ENCODE measurements at regions not wholly inside any gene's neighbourhood (a gene's known extent, or its start where the extent isn't known, plus 50 kb on each side); places are given as distances from the start of the nearest gene placed in this dataset.

DNA sequence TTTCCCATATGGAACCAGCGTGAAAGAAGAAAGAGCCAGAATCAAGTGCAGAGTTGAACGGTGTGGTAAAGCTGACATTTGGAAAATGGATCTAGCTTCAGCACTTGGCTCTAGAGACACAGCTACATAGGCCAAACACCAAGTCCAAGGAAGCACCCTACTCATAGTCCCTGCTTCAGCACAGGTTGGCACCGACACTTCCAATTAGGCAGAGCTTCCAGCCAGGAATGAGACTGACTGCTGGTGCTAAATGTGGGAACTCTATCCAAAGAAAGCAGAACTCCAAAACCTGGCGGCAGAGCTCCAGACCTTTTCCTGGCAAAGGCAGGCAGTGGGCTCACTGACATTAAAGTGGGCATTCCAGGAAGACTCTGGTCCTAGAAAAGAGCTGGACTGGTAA, 125.4 kb upstream of the CTNNA2 start:
- Mint-ChIP-seq H3K9me3 (peaks cover 12 to 25% of the 10 kb centered on the region in 2 donors), H3K4me3 (no peak overlapping the region), H3K36me3 (peaks cover 13% of the 10 kb centered on the region), H3K27me3 (ENCODE audit: low read depth in 2 of 2) (no peaks in the 10 kb centered on the region), H3K27ac (no peak overlapping the region), H3K4me1 (no peaks in the 10 kb centered on the region)
- no peak for ATAC-seq
- TF ChIP-seq, protein P1, sequence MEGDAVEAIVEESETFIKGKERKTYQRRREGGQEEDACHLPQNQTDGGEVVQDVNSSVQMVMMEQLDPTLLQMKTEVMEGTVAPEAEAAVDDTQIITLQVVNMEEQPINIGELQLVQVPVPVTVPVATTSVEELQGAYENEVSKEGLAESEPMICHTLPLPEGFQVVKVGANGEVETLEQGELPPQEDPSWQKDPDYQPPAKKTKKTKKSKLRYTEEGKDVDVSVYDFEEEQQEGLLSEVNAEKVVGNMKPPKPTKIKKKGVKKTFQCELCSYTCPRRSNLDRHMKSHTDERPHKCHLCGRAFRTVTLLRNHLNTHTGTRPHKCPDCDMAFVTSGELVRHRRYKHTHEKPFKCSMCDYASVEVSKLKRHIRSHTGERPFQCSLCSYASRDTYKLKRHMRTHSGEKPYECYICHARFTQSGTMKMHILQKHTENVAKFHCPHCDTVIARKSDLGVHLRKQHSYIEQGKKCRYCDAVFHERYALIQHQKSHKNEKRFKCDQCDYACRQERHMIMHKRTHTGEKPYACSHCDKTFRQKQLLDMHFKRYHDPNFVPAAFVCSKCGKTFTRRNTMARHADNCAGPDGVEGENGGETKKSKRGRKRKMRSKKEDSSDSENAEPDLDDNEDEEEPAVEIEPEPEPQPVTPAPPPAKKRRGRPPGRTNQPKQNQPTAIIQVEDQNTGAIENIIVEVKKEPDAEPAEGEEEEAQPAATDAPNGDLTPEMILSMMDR (IDR thresholded peaks at IDR 0.05): no peak
- Histone ChIP-seq H3K27me3 (ENCODE audit: control insufficient read depth, insufficient read depth, low read length) (no peaks in the 10 kb centered on the region), H3K4me1 (ENCODE audit: control insufficient read depth, insufficient read depth, low read length) (no peaks in the 10 kb centered on the region), H3K9me3 (ENCODE audit: control insufficient read depth, insufficient read depth, low read length) (no peaks in the 10 kb centered on the region), H3K36me3 (ENCODE audit: control insufficient read depth, insufficient read depth, low read length) (no peaks in the 10 kb centered on the region), H3K4me3 (ENCODE audit: low read length) (no peak overlapping the region), H3K27ac (ENCODE audit: low read length) (no peak overlapping the region)
- DNase-seq: no peak
- intact Hi-C loops (cut with micrococcal nuclease): loop anchor here (10.0 kb wide), 1 partner anchor 1177 kb away; no protein-coding TSS in a partner anchor
- WGBS (ENCODE audit: insufficient coverage): 88% methylated on average over 4 of the region's 4 CpGs

DNA sequence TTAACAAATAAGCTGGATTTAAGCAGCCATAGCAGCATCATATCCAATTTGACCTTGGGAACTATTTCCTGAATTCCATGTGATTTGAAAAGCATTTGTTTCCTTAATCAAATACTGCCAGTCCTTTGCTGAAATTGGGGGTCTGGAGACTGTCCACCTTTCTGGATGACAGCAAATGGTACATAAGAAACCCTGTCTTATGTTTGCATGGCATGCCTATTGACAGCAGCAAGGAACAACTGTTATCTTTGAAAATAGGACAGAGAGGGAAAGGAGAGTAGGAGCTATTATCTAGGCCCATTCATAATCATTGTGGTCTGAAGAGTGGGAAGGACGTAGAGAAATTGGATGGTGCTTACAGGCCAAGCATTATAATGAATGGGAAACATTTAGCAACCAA, 129.2 kb upstream of the CTNNA2 start:
- no peaks in the 10 kb centered on the region for H3K4me1 Mint-ChIP-seq
- peaks cover 7% of the 10 kb centered on the region for H3K36me3 Mint-ChIP-seq
- H3K36me3 ChIP-seq (ENCODE audit: control insufficient read depth, insufficient read depth, low read length): no peaks in the 10 kb centered on the region
- H3K4me3 ChIP-seq (ENCODE audit: low read length): no peak overlapping the region
- no peak for DNase-seq
- no peaks in the 10 kb centered on the region for H3K27me3 Mint-ChIP-seq (ENCODE audit: low read depth in 2 of 2)
- peaks cover 12 to 21% of the 10 kb centered on the region in 2 donors for H3K9me3 Mint-ChIP-seq
- H3K9me3 ChIP-seq (ENCODE audit: control insufficient read depth, insufficient read depth, low read length): no peaks in the 10 kb centered on the region
- H3K4me1 ChIP-seq (ENCODE audit: control insufficient read depth, insufficient read depth, low read length): no peaks in the 10 kb centered on the region
- no peak for ATAC-seq
- intact Hi-C loops (cut with micrococcal nuclease): loop anchor here (10.0 kb wide), 1 partner anchor 1181 kb away; no protein-coding TSS in a partner anchor
- H3K27ac Mint-ChIP-seq: no peak overlapping the region
- TF ChIP-seq, protein P1 (IDR thresholded peaks at IDR 0.05): no peak
- H3K27me3 ChIP-seq (ENCODE audit: control insufficient read depth, insufficient read depth, low read length): no peaks in the 10 kb centered on the region
- H3K27ac ChIP-seq (ENCODE audit: low read length): no peak overlapping the region
- H3K4me3 Mint-ChIP-seq: no peak overlapping the region
- WGBS (ENCODE audit: insufficient coverage): 62% methylated on average over 1 of the region's 1 CpG

DNA sequence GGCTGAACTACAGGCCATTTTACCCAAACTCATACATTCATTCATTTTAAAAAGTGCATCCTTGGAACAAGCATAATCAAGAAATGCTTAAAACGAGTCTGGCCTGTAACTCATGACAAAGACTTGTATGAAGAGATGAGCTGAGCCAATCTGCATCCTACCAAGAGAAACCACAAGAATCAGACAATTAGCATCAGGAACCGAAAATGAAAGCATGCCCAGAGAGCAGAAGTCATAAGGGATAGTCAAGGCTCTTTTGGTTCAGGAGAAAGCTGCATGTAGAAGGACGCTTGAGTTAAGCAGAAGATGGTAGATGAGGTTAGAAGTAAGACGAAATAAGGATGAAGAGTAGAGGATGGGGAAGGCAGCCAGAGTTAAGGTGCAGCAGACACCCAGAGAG, 137.0 kb upstream of the CTNNA2 start:
- H3K27me3 Mint-ChIP-seq (ENCODE audit: low read depth in 2 of 2): no peaks in the 10 kb centered on the region
- intact Hi-C loops (cut with micrococcal nuclease): no loop called here
- peaks cover 13 to 14% of the 10 kb centered on the region in 2 donors for H3K9me3 Mint-ChIP-seq
- Histone ChIP-seq H3K9me3 (ENCODE audit: control insufficient read depth, insufficient read depth, low read length) (peaks cover 4% of the 10 kb centered on the region), H3K36me3 (ENCODE audit: control insufficient read depth, insufficient read depth, low read length) (no peaks in the 10 kb centered on the region), H3K27ac (ENCODE audit: low read length) (no peak overlapping the region), H3K4me3 (ENCODE audit: low read length) (no peak overlapping the region), H3K27me3 (ENCODE audit: control insufficient read depth, insufficient read depth, low read length) (no peaks in the 10 kb centered on the region), H3K4me1 (ENCODE audit: control insufficient read depth, insufficient read depth, low read length) (no peaks in the 10 kb centered on the region)
- 81% methylated on average over 4 of the region's 4 CpGs for WGBS (ENCODE audit: insufficient coverage)
- H3K4me1 Mint-ChIP-seq: no peaks in the 10 kb centered on the region
- DNase-seq: no peak
- H3K27ac Mint-ChIP-seq: no peak overlapping the region
- no peak overlapping the region for H3K4me3 Mint-ChIP-seq
- TF ChIP-seq, protein P1 (IDR thresholded peaks at IDR 0.05): no peak
- peaks cover 7% of the 10 kb centered on the region for H3K36me3 Mint-ChIP-seq
- ATAC-seq: no peak

DNA sequence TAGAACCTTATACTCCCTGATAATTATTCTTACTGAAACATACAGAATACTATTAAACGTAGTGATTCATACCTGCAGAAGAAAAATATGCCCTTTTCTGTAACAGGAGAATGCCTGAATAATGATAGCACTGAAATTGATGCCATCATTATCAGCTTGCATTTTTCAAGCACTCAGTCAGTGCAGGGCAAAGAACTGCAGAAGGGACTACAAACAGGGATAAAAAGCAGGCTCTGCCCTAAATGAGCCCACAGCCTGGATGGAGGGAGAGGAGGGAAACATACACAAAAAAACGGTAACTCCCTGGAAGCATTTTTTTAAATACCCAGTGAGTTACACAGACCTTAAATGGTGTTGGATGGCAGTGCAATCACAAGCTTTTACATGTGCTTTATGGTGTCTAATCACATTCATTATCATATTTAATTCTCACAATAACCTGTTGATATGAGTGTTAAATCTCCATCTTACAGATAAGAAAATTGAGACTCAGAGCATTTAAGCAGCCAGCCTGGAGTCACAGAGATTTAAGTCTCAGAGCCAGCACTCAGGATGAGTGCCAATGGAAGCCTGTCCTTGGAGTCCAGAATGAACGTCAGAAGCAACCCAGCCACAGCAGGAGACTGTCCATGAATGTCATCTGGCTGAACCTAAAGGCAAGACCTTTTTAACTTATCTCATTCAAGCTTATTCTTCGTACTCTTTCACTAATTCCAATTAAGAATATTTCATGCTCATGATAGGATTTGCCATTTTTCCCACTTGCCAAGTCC, 139.3 kb upstream of the CTNNA2 start:
- Mint-ChIP-seq H3K27me3 (ENCODE audit: low read depth in 2 of 2) (no peaks in the 10 kb centered on the region), H3K4me1 (no peaks in the 10 kb centered on the region), H3K4me3 (no peak overlapping the region), H3K36me3 (peaks cover 7% of the 10 kb centered on the region), H3K9me3 (peaks cover 16% of the 10 kb centered on the region in 2 donors), H3K27ac (no peak overlapping the region)
- Histone ChIP-seq H3K4me1 (ENCODE audit: control insufficient read depth, insufficient read depth, low read length) (no peaks in the 10 kb centered on the region), H3K9me3 (ENCODE audit: control insufficient read depth, insufficient read depth, low read length) (peaks cover 4% of the 10 kb centered on the region), H3K36me3 (ENCODE audit: control insufficient read depth, insufficient read depth, low read length) (no peaks in the 10 kb centered on the region), H3K27me3 (ENCODE audit: control insufficient read depth, insufficient read depth, low read length) (no peaks in the 10 kb centered on the region), H3K27ac (ENCODE audit: low read length) (no peak overlapping the region), H3K4me3 (ENCODE audit: low read length) (no peak overlapping the region)
- intact Hi-C loops (cut with micrococcal nuclease): no loop called here
- WGBS (ENCODE audit: insufficient coverage): 52% methylated on average over 2 of the region's 4 CpGs
- no peak for ATAC-seq
- DNase-seq: no peak
- TF ChIP-seq, protein P1 (IDR thresholded peaks at IDR 0.05): no peak
